ENCODE measurements at regions not wholly inside any gene's neighbourhood (a gene's known extent, or its start where the extent isn't known, plus 50 kb on each side); places are given as distances from the start of the nearest gene placed in this dataset.

DNA sequence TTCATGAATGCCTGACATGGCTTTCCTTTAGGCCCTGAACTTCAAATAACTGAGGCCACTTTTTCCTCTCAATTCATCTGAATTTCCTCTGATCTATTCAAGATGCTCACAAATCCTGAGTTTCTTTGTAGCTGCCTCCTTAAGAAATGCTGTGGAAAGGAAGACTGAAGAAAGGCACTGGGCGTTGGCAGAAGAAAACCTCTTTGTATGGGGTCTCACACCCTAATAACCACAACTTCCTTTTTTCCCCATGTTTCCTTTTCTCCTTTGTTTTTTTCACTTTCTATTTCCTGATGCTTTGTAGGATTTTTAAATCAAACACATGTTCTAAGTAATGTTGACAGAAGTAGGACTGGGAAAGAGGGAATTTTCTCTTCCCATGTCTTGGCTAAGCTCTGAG is 447.4 kb downstream of the CMPK2 start:
- no peak overlapping the region for H3K9ac ChIP-seq (ENCODE audit: low read length)
- no peak overlapping the region for H3K4me2 ChIP-seq (ENCODE audit: low read length)
- Mint-ChIP-seq H3K9me3 (ENCODE audit: unreplicated experiment) (no peaks in the 10 kb centered on the region), H3K4me3 (ENCODE audit: unreplicated experiment) (no peak overlapping the region), H3K36me3 (ENCODE audit: low read depth, unreplicated experiment) (no peaks in the 10 kb centered on the region), H3K27ac (ENCODE audit: unreplicated experiment) (no peak overlapping the region), H3K27me3 (ENCODE audit: low read depth, unreplicated experiment) (no peaks in the 10 kb centered on the region), H3K4me1 (ENCODE audit: low read depth, unreplicated experiment) (no peaks in the 10 kb centered on the region)
- FAIRE-seq (no peak), DNase-seq (ENCODE audit: low read depth) (no peak)
- no peak overlapping the region for H3K4me3 ChIP-seq (ENCODE audit: insufficient read depth, low read depth, low read length)
- no peaks in the 10 kb centered on the region for H3K9me3 ChIP-seq (ENCODE audit: insufficient read depth, low read depth, low read length)
- no peaks in the 10 kb centered on the region for H3K4me1 ChIP-seq (ENCODE audit: insufficient read depth, low read length)
- TF ChIP-seq CTCF (IDR thresholded peaks at IDR 0.05; ENCODE audit: insufficient read depth, low read depth, low read length) (no peak), EZH2 (IDR thresholded peaks at IDR 0.05; ENCODE audit: insufficient read depth, low read length) (no peak)
- no peaks in the 10 kb centered on the region for H3K36me3 ChIP-seq (ENCODE audit: insufficient read depth, low read length)
- H3K79me2 ChIP-seq (ENCODE audit: insufficient read depth, low read length) = no peaks in the 10 kb centered on the region
- H2AFZ ChIP-seq (ENCODE audit: low read depth, low read length) = no peak overlapping the region
- no peaks in the 10 kb centered on the region for H4K20me1 ChIP-seq (ENCODE audit: insufficient read depth, low read length)
- no peak overlapping the region for H3K27ac ChIP-seq (ENCODE audit: low read depth, low read length)
- H3K27me3 ChIP-seq (ENCODE audit: insufficient read depth, low read length) = no peaks in the 10 kb centered on the region

DNA sequence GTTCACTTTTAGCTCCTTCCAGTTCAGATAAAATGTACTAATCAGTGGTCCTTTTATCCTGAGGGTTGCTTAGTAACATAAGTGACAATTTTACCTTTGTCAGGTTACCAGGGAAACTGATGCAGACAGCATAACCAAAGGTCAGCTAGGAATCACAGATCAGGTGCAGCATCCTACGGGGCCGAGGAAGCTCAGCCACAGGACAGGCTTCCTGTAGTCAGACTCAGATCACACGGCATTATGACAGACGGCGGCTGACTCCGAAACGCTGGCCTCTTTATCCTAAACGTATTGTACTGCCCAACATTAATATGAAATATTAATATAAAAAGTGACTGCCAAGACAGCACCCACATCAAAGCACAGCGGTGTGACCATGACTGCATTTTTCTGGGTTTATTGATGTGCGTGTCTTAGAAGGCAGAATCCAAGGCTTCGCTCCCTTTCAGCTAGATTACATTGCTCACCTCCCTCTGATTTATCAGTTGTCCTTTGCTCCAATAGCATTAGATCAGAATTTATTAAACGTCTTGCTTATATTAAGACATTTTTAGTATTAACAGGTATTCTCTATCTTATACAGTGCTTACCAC is 444.5 kb downstream of the CMPK2 start:
- Mint-ChIP-seq H3K27ac (ENCODE audit: unreplicated experiment) (no peak overlapping the region), H3K36me3 (ENCODE audit: low read depth, unreplicated experiment) (no peaks in the 10 kb centered on the region), H3K9me3 (ENCODE audit: unreplicated experiment) (no peaks in the 10 kb centered on the region), H3K4me1 (ENCODE audit: low read depth, unreplicated experiment) (no peaks in the 10 kb centered on the region), H3K27me3 (ENCODE audit: low read depth, unreplicated experiment) (no peaks in the 10 kb centered on the region), H3K4me3 (ENCODE audit: unreplicated experiment) (no peak overlapping the region)
- no peaks in the 10 kb centered on the region for H3K27me3 ChIP-seq (ENCODE audit: insufficient read depth, low read length)
- no peaks in the 10 kb centered on the region for H3K36me3 ChIP-seq (ENCODE audit: insufficient read depth, low read length)
- FAIRE-seq (no peak), DNase-seq (ENCODE audit: low read depth) (no peak)
- H3K27ac ChIP-seq (ENCODE audit: low read depth, low read length) = no peak overlapping the region
- no peaks in the 10 kb centered on the region for H3K4me1 ChIP-seq (ENCODE audit: insufficient read depth, low read length)
- no peaks in the 10 kb centered on the region for H3K9me3 ChIP-seq (ENCODE audit: insufficient read depth, low read depth, low read length)
- TF ChIP-seq CTCF (IDR thresholded peaks at IDR 0.05; ENCODE audit: insufficient read depth, low read depth, low read length) (no peak), EZH2 (IDR thresholded peaks at IDR 0.05; ENCODE audit: insufficient read depth, low read length) (no peak)
- no peaks in the 10 kb centered on the region for H3K79me2 ChIP-seq (ENCODE audit: insufficient read depth, low read length)
- H2AFZ ChIP-seq (ENCODE audit: low read depth, low read length) = no peak overlapping the region
- H3K9ac ChIP-seq (ENCODE audit: low read length) = no peak overlapping the region
- H3K4me2 ChIP-seq (ENCODE audit: low read length) = no peak overlapping the region
- no peaks in the 10 kb centered on the region for H4K20me1 ChIP-seq (ENCODE audit: insufficient read depth, low read length)
- no peak overlapping the region for H3K4me3 ChIP-seq (ENCODE audit: insufficient read depth, low read depth, low read length)

DNA sequence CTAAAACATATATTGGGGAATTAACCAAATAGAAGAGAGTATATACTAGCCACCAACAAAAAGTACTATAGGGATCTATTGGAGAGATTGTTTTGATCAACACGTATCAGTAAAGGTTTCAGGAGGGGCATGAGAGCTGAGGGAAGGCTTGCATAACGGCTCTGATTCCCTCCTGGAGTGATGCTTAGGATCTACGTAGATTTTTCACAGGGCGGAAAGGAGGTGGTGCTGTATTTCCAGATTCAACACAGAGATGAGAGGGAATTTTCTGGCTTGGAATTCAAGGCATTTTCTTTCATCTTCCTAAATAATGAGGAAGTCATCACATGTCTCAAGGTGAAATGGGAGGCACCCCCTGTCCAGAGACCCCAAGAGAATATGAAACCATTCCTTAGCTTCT is 443.8 kb downstream of the CMPK2 start:
- Histone ChIP-seq H3K27ac (ENCODE audit: low read depth, low read length) (no peak overlapping the region), H3K27me3 (ENCODE audit: insufficient read depth, low read length) (no peaks in the 10 kb centered on the region), H3K4me3 (ENCODE audit: insufficient read depth, low read depth, low read length) (no peak overlapping the region), H3K79me2 (ENCODE audit: insufficient read depth, low read length) (no peaks in the 10 kb centered on the region), H3K36me3 (ENCODE audit: insufficient read depth, low read length) (no peaks in the 10 kb centered on the region), H4K20me1 (ENCODE audit: insufficient read depth, low read length) (no peaks in the 10 kb centered on the region), H2AFZ (ENCODE audit: low read depth, low read length) (no peak overlapping the region), H3K4me2 (ENCODE audit: low read length) (no peak overlapping the region), H3K9ac (ENCODE audit: low read length) (no peak overlapping the region), H3K4me1 (ENCODE audit: insufficient read depth, low read length) (no peaks in the 10 kb centered on the region), H3K9me3 (ENCODE audit: insufficient read depth, low read depth, low read length) (no peaks in the 10 kb centered on the region)
- no peak for DNase-seq (ENCODE audit: low read depth)
- no peaks in the 10 kb centered on the region for H3K36me3 Mint-ChIP-seq (ENCODE audit: low read depth, unreplicated experiment)
- no peaks in the 10 kb centered on the region for H3K9me3 Mint-ChIP-seq (ENCODE audit: unreplicated experiment)
- no peak overlapping the region for H3K27ac Mint-ChIP-seq (ENCODE audit: unreplicated experiment)
- no peak for TF ChIP-seq CTCF (IDR thresholded peaks at IDR 0.05; ENCODE audit: insufficient read depth, low read depth, low read length)
- TF ChIP-seq EZH2 (IDR thresholded peaks at IDR 0.05; ENCODE audit: insufficient read depth, low read length) = no peak
- FAIRE-seq = no peak
- no peak overlapping the region for H3K4me3 Mint-ChIP-seq (ENCODE audit: unreplicated experiment)
- H3K27me3 Mint-ChIP-seq (ENCODE audit: low read depth, unreplicated experiment) = no peaks in the 10 kb centered on the region
- no peaks in the 10 kb centered on the region for H3K4me1 Mint-ChIP-seq (ENCODE audit: low read depth, unreplicated experiment)
